Transverse colon (tissue), 4 donors: ENCODE measurements at regions not wholly inside any gene's neighbourhood (a gene's known extent, or its start where the extent isn't known, plus 50 kb on each side); places are given as distances from the start of the nearest gene placed in this dataset.

Experiments
- CTCF ChIP-seq, 5 experiments: fragments of 200-600 bp in 3 of 5; fragments of 450-650 bp in 2 of 5; sonication (generic) in 3 of 5; IDR thresholded peaks; 1 replicate in 2 of 5; 2 replicates in 3 of 5; pipeline ENCODE4 v1.5.1; 2016 to 2017; ENCODE audit warnings: antibody characterized with exemption in 5 of 5, inconsistent platforms in 3 of 5, mild to moderate bottlenecking in 2 of 5, moderate library complexity in 1 of 5
- POLR2A ChIP-seq: fragments of 450-650 bp; IDR thresholded peaks from one replicate; pipeline ENCODE4 v1.6.1; 2016; ENCODE audit warnings: antibody characterized with exemption, mild to moderate bottlenecking, moderate library complexity
- POLR2AphosphoS5 ChIP-seq, 3 donors: sonication (generic); formaldehyde crosslinking; IDR thresholded peaks; one replicate each; pipeline ENCODE4 v1.6.1; 2016; ENCODE audit warnings: antibody characterized with exemption in 3 of 3

GRCh38 chr6:140340795-140341194 is 966.3 kb upstream of the CITED2 start:
- TF ChIP-seq CTCF (IDR thresholded peaks at IDR 0.05) (no peak), POLR2A (no peak), POLR2AphosphoS5 (IDR thresholded peaks at IDR 0.05) (no peak)
